Brain pericyte (primary cell): ENCODE measurements at regions not wholly inside any gene's neighbourhood (a gene's known extent, or its start where the extent isn't known, plus 50 kb on each side); places are given as distances from the start of the nearest gene placed in this dataset.
"Not testable (repeated sequence)": the region's sequence is repeated elsewhere in the genome, so short reads cannot be mapped to it uniquely, and the experiment has no call there.

Experiments used
- DNase-seq: peaks from one replicate; pipeline ENCODE4 v3.0.0-alpha.2; 2012; ENCODE audit warnings: low read depth, low spot score

DNA sequence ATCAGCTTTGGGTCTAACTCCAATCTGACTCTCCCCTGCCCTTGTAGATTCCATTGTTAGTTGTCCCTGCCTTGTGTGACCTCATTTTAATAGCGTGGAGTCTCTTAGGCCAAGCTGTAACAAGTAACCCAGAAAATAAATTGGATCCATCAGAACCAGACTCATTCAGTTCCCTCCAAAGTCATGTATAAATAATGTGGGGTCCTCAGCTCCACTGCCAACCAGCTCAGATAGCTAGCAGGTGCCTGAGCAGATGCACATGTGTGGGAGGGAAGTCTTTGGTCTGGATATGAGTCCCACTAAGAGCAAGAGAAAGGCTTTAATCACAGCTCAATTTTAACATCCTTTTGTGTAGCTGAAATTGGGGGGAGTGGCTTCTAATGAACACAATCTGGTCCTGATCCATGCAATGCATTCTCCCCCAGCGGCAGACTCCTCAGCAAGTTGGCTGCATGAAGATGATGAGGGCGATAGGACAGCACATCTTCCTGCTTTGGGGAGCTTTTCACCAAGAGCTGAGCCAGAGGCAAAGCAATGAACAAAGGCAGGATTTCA, 151.6 kb downstream of the ABCC12 start:
- DNase-seq: no peak

- DNase-seq: no peak
Observed at GRCh38 chr16:48003206-48003907, 152.4 kb downstream of the ABCC12 start.

DNA sequence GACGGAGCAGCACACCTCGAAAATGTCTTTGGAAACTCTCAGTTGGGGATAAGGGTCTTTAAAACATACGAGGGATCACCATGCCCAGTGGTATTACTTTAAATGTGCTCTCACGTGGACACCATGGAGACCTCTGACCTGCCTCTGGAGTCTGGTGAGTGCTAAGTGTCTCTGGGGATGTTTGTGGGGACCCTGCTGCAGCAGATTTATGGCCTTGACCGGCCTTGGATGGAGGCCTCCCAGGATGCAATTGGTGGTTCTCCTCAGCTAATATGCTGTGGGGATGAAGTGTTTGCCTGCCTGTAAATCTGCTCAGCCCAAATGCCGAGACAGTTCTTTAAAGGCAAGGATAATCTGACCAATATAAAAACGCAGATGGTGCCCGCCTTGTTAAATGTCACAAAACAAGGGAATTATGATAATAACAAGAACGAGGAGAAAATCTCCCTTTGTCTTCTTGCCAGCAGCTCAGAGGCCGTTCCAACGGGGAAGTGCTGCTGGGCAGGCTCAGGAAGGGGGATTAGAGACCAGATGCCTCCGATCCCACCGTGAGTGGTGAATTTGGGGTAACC, 154.4 kb downstream of the ABCC12 start:
- DNase-seq: no peak

DNA sequence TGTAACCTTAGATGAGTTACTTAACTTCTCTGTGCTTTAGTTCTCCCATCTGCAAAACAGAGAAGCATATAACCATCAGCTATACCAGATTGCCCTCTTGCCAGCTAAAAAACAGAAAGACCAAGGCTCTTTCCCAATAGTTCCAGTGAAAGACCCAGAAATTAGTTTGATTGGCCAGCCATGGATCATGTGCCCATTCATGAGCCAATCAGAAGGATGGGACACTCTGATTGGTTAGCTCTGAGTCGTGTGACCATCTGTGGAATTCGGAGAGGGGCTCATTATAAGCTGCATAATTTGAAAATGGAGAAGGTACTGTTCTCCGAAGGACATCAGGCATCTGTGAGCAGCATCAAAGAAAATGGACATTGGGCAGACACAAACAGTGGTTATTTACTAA, 155.2 kb downstream of the ABCC12 start:
- DNase-seq: no peak

DNA sequence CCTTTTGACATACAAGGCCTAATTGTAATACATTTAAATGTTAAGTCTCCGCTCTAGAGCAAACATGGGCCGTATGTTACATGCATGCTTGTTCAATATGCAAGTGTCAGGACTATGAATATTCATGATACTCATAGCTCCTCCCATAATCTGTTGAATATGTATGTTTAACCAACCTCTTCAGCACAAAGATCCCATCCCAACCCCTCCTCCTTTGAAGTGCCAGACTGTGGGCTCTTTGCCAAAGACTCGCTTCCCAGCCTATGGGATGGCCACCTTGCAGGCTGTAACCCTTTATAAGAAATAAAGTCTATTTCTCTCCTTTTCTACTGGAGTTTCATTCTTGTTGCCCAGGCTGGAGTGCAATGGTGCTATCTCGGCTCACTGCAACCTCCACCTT, 156.2 kb downstream of the ABCC12 start:
- DNase-seq: no peak

- no peak for DNase-seq
Observed at GRCh38 chr16:47995354-47995753, 160.4 kb downstream of the ABCC12 start.

DNA sequence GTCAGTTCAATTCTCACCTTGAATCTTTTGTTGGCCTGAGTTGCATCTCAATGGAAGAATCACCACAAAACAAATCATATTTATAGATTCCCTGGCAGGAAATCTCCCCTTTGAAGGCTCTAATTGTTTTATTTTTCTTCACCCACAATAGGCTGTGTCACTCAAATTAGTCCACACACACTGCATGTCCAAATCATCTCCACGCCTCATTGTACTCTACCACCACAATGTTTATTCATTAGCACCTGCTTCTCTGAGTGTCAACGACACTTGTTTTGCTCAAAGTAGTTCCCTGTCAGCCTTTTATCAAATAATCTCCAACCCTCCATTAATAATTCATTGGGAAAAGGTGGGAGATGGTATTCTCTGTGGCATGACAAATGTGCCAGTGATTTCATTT, 164.3 kb downstream of the ABCC12 start:
- DNase-seq: no peak

- no peak for DNase-seq
Observed at GRCh38 chr16:47990676-47991075, 165.1 kb downstream of the ABCC12 start.

GRCh38 chr16:47987136-47987535, 168.7 kb downstream of the ABCC12 start:
- no peak for DNase-seq

DNA sequence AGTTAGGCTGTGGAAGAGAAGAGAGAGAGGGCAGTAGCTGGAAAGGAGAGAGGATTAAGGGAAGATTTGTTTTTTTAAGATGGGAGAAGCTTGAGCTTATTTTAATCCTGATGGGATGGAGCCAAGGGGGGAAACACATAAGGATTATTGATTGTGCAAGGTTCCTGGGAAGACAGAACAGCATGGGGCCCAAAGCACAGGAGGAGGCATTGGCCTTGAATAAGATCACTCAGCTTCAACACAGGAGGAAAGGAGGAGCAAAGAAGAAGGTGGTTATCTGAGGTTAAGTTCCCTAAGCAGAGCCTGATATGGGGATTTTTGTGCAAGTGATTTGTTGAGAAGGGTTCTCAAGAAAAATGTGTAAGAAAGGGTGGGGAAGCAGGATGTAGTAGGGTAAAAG, 169.8 kb downstream of the ABCC12 start:
- DNase-seq: no peak

GRCh38 chr16:47984669-47985068, 171.1 kb downstream of the ABCC12 start:
- DNase-seq: no peak

DNA sequence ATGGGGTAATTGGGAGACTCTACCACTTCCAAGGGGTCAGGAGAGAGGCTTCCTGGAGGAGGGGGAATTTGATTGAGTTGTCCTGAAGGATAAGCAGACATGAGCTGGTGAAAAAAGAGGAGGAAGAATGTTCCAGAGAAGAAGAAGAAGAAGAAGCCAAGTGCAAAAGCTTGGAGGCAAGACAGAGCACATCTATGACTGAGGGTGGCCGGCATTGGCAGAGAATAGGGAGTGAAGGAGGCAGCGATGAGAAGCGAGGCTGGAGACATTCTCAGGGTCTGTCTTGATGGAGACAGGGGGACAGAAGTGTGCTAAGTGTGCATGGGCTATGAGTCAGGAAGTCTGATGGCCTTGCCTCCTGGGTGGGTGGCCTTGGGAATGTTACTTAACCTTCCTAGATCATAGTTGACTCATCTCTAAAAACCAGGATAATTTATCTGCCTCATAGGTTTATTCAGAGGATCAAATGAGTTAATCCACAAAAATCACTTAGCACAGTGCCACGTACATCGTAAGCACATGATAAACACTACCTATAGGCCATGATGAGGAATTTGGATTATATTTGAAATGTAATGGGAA, 171.7 kb downstream of the ABCC12 start:
- DNase-seq: no peak

GRCh38 chr16:47980212-47980611, 175.6 kb downstream of the ABCC12 start:
- no peak for DNase-seq

- no peak for DNase-seq
Observed at GRCh38 chr16:47979616-47980182, 176.1 kb downstream of the ABCC12 start.

GRCh38 chr16:47979164-47979520, 176.7 kb downstream of the ABCC12 start:
- DNase-seq: no peak

GRCh38 chr16:47978491-47979163, 177.2 kb downstream of the ABCC12 start:
- no peak for DNase-seq

GRCh38 chr16:47977802-47978201, 178.0 kb downstream of the ABCC12 start:
- DNase-seq: no peak

- no peak for DNase-seq
Observed at GRCh38 chr16:47976636-47977210, 179.1 kb downstream of the ABCC12 start.

GRCh38 chr16:47974971-47975370, 180.8 kb downstream of the ABCC12 start:
- not testable (repeated sequence) for DNase-seq

DNA sequence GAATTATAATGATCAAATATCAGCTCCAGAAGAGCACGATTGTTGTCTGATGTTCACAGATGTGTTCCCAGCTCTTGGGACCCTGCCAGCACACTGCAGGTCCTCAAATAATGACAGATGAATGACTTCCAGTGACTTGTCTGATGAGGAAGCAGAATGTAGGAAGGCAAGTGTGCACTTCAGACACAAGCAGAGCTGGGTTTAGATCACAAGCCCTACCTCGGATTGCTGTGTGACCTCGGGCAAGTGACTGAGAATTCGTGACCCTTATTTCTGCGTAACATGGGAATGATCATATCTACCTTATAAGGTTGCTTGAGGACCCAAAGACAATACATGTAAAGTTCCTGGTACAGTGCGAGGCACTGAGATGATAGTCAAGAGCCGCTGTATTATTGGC, 182.2 kb downstream of the ABCC12 start:
- no peak for DNase-seq

DNA sequence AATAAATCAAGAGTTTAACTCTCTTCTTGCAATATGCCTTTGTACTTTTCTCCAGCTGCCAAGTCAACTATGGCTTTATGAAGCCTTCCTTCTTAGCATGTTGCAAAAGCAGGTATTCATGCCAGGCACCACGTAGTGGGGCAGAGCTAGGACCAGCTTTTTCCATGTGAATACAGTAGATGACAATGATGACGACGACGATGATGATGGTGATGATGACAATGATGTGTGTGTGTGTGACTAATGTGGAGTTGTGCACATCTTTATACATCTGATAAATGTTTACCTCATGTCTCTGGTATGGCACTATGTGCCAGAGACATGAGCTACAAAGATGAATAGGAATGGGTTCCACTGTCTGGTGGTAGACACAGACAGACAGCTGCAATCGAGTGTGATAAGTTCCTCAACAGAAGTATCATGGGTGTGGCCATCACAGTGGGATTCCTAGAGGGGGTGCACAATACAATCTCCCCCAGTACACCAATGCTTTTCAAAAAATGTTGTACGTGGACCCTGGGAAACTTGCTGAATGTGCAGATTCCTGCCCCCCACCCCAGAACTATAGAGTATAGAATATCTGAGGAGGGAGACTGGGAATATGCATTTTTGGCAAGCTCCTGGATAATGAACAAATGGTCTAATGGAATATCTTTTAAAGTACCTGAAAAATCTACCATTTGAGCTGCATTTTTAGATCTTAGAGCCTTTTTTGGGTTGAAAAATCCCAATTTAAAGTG, 183.4 kb downstream of the ABCC12 start:
- DNase-seq: no peak
